Occipital lobe (tissue), 1 donor: ENCODE measurements at regions not wholly inside any gene's neighbourhood (a gene's known extent, or its start where the extent isn't known, plus 50 kb on each side); places are given as distances from the start of the nearest gene placed in this dataset.
"Not testable (repeated sequence)": the region's sequence is repeated elsewhere in the genome, so short reads cannot be mapped to it uniquely, and the experiment has no call there.

ENCODE experiments used
- DNase-seq: peaks from one replicate; lab custom pipeline; 2025; lab: John Stamatoyannopoulos, UW

DNA sequence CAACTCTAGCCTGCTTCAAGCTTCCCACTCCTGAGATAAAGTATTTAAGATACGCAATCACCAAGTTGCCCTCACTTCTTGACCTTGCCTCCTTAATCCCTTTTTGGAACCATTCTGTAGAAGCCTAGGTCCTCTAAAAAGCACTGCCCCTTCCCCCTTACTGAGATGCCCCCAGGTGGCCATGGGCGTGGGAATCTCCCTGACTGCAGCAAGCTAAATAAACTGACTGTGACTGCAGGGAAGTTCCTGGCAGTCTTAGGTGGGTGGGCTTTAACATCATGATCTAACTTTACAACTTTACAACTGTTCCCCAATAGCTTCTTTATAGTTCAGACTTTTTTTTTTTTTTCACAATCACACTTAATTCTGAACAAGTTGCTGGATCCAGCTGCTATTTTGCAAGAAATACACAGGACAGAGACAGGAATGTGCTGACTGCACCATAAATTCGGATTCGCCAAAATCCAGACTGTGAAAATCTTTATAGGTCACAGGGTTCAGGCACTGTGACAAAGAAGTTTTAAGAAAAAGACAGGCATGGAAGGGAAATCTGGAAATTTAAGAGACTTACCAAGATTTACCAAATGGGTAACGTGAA lies 344.2 kb upstream of the SULF2 start:
- no peak for DNase-seq

DNA sequence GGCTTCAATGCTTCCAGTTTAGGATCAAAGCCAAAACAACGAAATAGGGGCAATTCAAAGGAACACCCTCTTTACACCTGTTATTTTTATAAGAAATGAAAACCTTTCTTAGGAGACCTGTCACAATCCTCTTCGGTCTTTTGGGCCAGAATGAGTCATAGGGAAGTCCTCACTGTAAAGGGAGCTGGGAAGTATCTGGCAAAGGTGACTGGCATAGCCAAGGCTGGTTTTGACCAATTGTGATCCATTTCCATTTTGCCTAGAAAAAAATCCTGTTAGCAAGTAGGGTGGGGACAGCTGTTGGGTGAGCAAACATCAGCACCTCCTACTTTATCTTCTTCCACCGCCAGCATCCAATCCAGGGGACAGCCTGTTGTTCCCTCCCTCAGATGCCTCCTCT lies 343.2 kb upstream of the SULF2 start:
- DNase-seq = no peak

DNA sequence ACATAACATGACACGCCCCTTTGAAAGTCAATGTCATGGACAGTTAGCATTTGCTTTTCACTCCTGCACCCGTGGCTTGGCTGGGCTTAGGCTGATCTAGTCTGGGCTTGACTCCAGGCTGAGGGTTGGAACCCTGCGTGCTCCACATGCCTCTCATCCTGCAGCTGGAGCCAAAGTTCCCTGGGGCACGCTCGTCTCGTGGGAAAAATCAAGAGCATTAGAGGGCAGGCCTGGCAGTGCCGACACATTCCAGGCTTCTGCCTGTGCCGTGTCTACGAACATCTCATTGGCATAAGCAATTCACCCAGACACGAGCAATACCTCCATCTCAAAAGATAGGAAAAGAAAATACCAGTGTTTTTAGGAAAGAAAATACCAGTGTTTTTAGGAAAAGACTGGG lies 342.7 kb upstream of the SULF2 start:
- DNase-seq = not testable (repeated sequence)

DNA sequence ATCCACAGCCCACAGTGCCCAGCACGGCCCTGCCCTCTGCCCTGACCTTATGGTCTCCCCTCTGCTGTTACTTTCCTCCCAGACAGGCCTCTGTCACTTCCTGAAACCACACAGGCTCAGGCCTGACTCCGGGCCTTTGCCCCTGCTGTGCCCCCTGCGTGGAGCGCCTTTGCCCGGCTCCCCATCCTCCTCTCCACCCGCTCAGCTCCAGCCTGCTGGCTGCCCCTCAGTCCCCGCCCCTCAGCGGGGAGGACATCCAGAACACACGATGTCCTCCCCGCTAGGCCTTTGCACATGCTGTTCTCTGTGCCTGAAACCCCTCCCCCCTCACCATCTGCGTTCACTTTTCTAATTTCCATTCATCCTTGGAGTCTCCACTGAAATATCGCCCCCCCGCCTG lies 341.9 kb upstream of the SULF2 start:
- DNase-seq = not testable (repeated sequence)

DNA sequence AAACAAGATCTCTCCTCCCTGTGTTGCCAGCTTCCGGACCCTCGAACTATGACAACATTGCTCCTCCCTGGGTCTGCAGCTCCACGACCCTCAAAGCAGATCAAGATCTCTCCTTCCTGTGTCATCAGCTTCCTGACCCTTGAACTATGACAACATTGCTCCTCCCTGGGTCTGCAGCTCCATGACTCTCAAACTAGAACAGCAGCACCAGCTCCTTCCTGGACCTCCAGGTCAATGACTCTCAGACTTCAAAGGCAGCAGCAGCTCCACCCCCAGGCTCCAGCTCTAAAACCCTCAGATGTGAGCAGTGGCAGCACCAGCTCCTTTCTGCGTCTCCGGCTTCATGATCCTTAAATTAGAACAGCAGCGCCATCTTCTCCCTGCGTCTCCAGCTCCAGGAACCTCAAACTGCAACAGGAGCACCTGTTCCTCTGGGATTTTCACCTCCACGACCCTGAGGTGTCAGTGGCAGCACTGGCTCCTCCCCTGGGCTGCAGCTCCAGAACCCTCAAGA lies 341.0 kb upstream of the SULF2 start:
- DNase-seq = no peak

DNA sequence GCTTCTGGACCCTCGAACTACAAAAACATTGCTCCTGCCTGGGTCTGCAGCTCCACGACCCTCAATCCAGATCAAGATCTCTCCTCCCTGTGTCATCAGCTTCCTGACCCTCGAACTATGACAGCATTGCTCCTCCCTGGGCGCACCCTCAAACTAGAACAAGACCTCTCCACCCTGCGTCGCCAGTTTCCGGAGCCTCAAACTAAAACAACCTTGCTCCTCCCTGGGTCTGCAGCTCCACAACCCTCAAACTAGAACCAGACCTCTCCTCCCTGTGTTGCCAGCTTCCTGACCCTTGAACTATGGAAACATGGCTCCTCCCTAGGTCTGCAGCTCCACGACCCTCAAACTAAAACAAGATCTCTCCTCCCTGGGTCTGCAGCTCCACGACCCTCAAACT lies 339.7 kb upstream of the SULF2 start:
- no peak for DNase-seq

DNA sequence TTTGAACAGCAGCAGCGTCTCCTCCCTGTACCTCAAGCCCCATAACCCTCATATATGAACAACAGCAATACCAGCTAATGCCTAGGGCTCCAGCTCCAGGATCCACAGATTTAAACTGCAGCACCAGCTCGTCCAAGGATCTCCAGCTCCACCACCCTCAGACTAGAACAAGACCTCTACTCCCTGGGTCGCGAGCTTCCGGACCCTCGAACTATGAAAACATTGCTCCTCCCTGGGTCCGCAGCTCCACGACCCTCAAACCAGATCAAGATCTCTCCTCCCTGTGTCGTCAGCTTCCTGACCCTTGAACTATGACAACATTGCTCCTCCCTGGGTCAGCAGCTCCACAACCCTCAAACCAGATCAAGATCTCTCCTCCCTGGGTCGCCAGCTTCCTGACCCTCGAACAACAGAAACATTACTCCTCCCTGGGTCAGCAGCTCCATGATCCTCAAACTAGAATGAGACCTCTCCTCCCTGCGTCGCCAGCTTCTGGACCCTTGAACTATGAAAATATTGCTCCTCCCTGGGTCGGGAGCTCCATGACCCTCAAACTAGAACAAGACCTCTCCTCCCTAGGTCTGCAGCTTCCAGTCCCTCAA lies 339.0 kb upstream of the SULF2 start:
- no peak for DNase-seq

DNA sequence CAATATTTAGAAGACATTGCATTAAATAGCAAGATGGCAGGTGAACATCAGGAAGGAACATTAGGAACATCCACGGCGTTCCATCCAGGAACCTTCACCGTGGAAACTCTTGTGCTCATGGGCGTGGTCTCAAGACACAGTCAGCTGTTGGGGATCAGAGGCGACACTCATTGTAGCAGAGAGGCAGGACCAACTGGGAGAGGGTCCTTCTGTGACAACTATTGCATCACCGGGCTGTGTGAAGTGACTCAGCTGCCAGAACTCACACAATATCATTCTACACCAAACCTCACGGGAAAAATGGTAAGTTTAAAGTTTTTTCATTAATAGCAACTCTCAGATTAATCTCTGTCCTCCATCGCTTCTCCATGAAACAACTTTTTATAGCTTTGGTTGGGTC lies 334.8 kb upstream of the SULF2 start:
- no peak for DNase-seq

DNA sequence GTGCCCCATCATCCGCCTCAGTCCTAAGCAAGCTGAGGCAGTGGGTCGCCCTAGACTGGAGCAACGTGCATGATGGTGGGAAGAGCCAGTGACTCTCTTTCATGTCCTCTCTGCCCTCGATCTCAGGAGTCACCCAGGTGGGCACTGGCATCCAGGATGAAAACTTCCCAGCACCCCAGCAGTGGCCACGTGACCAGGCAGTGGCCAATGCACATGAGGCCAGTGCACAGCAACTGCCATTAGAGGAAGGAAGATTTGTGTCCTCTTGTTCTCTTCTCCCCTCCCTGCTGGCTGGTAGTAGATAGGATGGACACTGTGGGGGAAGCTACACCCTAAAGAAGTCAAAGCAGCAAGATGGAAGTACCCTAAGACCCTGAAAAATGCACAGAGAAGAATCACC lies 334.1 kb upstream of the SULF2 start:
- DNase-seq = not testable (repeated sequence)

DNA sequence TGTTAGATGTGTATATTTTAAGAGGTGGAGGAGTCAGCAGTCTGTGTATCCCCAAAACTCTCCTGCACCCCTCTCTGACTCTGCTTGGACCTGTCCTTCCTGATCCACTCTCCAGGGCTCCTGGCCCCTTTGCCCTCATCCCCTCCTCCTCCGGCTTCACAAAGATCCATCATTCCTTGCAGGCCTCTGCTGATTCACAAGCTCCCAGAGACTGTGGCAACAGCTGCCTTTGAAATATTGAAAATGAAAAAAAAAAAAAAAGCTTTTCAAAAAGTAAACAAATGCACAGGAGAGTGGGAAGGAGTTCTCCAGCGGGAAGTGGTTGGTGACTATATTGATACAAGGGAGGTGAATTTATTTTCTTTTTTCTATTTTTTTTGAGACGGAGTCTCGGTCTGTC lies 330.2 kb upstream of the SULF2 start:
- no peak for DNase-seq

DNA sequence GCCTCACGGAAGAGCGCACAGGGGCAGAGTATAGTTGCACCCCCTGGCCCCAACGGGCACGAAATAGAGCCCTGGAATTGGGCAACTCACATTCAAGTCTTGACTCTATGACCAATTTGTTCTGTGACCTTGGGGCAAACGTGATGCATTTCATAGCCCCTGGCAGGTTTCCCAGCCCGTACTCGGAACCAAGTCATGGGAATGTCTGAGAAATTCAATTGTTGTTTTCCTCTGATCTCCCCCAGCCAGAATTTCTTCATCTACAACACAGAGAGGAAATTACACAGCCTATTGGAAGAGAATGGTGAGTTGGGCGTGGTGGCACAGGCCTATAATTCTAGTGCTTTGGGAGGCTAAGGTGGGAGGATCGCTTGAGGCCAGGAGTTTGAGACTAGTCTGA lies 322.3 kb upstream of the SULF2 start:
- DNase-seq = no peak

DNA sequence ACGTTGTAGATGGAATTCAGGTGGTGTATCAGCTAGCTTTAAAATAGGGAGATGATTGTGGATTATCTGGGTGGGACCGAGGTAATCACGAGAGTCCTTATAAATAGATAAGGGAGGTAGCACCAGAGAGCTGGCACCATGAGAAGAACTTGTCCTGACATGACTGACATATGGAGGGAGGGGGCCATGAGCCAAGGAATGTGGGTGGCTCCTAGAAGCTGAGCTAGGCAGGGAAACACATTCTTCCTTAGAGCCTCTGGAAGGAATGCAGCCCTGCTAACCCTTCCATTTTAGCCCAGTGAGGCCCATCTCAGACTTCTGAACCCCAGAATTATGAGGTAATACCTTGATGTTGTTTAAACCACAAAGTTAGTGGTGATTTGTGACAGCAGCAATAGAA lies 321.1 kb upstream of the SULF2 start:
- DNase-seq = no peak

DNA sequence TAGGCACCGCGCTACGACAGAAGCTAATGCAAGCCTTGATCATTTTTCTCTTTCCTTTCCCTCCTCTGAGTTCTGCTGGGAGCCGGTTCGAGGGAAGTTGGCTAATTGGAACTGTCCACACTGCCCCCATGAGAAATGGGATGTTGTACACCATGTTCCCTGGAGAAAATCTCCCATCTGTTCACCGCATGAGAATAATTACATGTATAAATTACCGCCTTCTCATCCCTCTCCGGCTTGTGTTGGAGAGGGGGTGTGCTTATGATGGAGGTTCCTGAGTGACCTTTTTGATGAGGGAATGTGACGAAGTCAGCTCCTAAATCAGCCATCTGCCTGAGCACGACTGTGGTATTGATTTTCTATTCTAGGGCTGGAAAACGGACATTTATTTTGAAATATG lies 320.2 kb upstream of the SULF2 start:
- no peak for DNase-seq

DNA sequence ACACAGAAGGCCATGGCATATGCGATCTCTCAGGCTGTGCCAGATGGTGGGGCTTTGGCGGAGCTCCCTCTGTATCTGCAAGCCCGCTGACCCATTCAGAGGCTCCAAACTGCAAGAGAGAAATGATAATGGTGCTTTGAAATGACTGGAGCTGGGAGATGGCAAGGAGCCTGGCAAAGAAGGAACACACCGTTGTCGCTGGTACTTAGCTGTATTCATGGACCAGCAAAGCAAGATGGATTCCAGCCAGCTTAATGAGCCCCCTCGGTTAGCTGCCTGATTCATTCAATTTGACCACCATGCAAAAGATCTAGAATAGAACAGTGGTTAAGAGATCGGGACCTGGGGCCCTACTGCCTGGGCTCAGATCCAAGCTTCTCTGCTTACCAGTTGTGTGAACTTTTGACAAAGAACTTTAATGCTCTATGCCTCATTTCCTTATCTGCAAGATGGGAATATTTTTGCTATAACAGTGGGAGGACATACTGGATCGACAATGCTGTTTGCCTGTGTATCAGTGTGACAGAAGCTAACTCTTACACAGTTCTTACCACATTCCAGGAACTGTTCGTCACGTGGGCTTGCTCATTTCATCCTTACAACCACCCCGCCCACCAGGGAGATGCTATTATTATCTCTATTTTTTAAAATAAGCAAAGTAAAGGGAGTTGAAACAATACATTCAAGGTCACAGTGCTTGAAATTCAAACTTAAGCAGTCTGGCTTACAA lies 317.8 kb upstream of the SULF2 start:
- DNase-seq = no peak

DNA sequence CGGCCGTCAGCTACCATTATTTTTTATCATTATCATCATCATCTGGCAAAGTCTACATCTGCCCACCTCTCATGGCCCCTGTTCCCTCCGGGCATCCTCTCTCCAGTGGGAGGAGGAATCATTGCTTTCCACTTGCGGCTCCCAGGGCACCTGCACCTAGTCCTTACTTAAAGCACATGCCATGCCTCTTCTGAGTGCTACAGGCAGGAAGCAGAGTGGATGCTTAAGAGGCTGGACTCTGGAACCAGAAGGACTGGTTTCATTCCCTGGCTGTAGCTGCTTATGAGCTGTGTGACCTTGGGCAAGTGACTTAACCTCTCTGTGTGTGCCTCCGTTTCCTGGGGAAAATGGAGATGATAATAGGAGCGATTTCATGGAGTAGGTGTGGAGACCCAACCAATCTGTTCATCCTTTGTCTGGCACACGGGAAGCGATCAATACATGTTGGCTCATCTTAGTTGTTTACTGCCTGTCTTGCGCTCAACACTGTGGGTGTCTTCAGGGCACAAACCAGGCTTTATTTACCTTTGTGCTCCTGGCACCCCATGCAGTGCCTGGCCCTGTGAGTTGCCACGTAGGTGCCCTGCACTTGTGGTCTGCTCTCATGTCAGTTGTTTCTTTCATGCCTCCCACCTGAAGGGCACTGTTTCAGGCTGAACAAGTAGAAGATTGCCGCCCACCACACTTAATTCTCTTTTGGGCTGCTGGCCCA lies 317.0 kb upstream of the SULF2 start:
- no peak for DNase-seq

DNA sequence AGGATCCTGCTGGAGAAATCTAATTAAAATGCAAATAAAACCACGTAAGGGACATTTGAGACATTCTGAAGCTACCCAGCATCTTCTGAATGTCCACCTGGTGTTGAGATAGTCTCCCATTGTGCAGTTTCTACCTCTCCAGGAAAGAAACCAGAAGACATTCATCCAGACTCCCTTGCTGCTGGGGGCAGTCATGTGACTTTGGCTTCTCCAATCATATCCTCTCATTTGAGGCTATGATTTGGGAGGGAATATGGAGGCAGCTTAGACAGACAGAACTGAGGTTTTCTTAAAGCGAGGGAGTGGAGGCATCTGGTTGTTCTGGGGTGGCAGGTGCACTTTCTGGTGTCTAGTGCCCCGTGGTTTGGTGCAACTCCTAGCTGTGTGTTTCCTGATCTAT lies 315.2 kb upstream of the SULF2 start:
- DNase-seq = no peak

DNA sequence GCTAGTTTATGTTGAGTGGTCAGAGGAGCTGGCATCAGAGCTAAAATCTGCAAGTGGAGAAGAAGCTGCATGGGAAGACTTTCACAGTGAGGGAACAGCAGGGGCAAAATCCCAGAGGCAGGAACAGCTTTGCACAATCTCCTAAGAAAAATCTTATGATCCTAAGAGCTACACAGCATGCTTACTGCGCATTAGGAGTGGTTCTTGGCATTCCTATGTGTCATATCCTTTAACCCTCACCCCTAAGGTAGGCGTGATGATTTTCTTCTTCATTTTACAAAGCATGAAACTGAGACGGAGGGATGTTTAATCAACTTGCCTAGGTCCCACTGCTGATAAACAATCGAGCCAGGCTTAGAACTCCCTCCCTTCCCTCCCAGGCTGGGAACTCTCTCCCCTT lies 313.6 kb upstream of the SULF2 start:
- DNase-seq = no peak

DNA sequence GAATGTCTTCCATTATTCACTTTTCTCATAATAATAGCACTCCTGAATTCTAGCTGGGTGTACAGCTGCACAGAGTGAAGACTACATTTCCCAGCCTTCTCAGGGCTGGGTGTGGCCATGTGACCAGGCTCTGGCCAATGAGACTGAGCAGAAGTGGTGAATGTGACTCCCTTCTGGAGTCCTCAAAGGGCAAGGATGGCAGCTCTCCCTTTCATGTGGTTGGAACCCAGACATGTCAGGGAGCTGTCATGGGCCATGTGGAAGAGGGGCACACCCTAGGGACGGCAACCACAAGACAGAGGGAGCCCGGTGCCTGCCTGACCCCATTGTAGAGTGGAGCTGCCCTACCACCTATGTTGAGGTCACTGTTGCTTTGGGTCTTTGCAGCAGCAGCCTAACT lies 312.8 kb upstream of the SULF2 start:
- DNase-seq = no peak

DNA sequence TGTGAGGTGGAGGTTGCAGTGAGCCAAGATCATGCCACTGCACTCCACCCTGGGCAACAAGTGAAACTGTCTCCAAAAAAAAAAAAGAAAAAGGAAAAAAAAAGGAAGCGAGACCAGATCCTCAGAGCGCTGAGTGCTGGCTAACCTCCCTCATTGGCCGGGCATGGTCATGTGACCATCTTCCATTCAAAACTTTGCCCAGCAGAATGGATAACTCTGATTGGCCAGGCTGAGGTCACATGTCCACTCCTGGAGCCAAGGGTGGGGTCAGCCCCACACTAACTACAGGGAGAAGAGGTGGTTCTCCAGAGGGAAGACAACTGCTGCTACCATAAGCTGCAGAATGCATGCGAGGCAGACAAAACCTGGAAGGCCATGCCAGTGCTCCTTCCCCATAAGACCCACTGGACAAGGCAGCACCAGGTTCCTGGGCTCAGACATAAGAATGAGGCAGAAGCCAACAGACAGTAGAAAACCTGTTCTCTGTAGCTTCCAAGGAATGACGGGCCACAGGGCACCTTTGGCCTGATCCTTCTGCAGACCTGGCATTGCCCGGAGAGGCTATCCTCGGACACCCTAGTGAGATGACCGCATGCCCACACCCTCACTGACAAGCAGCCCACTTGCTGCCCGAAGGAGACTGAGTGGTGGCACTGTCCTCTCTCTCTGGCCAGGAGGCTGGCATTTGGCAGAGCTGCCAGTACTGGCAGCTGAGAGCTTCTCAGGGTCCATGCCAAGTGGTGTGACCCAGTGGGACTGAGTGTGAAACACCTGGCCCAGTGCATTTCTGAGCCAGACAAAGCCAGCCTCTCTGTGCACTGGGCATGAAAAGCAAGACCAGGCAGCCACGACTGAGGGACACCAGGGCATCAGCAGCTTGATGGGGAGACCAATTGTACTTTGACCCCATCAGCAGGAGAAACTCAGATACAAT lies 311.9 kb upstream of the SULF2 start:
- no peak for DNase-seq

DNA sequence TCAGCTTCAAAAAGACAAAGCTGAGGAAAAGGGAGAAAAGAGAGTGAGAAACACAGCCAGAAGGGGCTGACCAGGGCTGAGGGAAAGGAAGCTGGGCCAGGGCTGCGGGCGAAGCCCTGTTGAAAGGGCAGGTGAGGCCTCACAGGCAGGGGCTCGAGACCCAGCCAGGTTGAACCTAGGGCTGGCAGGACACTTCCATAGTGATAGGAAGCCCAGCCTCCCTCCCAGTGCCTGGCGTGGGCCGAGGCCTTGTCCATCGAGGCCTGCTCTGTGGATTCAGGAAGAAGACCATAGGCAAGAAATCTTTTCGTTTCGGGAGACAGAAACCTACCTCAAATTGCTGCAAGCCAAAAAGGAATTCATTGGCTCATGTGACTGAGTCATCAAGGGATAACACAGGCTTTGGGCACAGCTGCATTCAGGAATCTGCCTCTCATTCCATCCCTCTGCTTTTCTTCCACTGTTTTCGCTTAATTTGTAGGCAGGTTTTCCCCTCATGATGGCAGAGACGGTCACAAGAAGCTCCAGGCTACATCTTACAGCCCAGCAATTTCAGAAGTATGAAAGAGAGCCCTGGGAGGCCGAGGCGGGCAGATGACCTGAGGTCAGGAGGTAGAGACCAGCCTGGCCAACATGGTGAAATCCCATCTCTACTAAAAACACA lies 311.1 kb upstream of the SULF2 start:
- DNase-seq = no peak

DNA sequence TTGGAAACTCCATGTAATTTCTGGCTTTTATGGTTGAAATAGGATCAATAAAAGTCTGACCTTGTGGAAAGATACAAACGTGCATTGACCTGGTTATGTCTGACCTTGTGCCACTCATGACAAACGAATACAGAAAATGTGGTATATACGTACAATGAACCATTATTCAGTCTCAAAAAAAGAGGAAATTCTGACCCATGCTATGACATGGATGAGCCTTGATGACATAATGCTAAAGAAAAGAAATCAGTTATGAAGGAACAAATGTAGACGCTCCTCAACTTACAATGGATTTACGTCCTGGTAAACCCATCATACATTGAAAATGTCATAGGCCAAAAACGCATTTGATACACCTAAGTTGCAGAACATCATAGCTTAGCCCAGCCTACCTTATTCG lies 309.7 kb upstream of the SULF2 start:
- no peak for DNase-seq
